Stomach (tissue), 4 donors: ENCODE measurements at regions not wholly inside any gene's neighbourhood (a gene's known extent, or its start where the extent isn't known, plus 50 kb on each side); places are given as distances from the start of the nearest gene placed in this dataset.

Experiments used
- POLR2A ChIP-seq, 4 donors: fragments of 450-650 bp; IDR thresholded peaks; one replicate each; pipeline ENCODE4 v1.6.1; 2016; ENCODE audit warnings: antibody characterized with exemption in 4 of 4, control low read depth in 2 of 4, mild to moderate bottlenecking in 1 of 4, moderate library complexity in 1 of 4
- POLR2AphosphoS5 ChIP-seq, 3 donors: sonication (generic); formaldehyde crosslinking; IDR thresholded peaks; one replicate each; pipeline ENCODE4 v1.6.1; 2016; ENCODE audit warnings: antibody characterized with exemption in 3 of 3

DNA sequence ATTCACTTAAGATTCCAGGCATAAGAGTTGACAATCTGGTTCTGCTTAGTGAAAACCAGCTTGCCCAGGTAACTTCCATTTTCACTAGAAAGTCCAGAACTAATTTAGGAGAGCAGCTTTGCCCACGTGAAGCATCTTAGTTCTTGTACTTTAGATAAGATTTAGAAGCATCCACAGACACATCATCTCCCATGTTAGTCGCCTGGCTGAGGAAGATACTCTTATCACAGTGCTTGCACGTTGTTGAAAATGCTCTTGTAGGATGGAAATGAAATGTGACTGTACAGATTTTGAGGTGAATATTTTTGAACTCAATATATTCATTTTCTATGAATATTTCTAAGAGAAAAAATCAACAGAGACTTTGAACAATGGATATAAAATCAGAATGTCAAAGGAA is 159.7 kb downstream of the SOCS6 start:
- TF ChIP-seq POLR2A (IDR thresholded peaks at IDR 0.05) (no peak), POLR2AphosphoS5 (IDR thresholded peaks at IDR 0.05) (no peak)
